NOMO-1 treated with dmso at 0.1 percent for 144 hours (cell line): ENCODE measurements at regions not wholly inside any gene's neighbourhood (a gene's known extent, or its start where the extent isn't known, plus 50 kb on each side); places are given as distances from the start of the nearest gene placed in this dataset.
"Not testable (repeated sequence)": the region's sequence is repeated elsewhere in the genome, so short reads cannot be mapped to it uniquely, and the experiment has no call there.

Source experiments
- DNase-seq: peaks from one replicate; lab custom pipeline; 2025; ENCODE audit not compliant: unreplicated experiment; lab: John Stamatoyannopoulos, UW

DNA sequence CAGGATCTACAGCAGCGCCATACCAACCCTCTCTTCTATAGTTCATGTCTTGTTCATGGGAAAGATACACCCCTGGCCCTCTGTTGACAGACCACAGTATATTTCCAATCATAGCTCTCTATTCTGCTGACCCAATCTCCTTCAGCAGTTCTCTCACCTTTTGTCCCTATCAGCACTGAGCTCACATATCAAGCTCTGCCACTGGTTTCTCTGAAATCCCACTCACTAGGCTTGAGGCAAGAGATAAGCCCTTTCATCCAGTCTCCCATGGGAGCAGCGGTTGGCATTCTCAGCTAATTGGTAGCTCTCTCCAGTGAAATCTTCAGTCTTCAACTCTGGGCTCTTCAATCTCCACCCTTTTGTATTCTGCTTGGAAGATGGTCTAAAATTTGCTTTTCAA lies 313.4 kb downstream of the GJA1 start:
- DNase-seq, result no peak

DNA sequence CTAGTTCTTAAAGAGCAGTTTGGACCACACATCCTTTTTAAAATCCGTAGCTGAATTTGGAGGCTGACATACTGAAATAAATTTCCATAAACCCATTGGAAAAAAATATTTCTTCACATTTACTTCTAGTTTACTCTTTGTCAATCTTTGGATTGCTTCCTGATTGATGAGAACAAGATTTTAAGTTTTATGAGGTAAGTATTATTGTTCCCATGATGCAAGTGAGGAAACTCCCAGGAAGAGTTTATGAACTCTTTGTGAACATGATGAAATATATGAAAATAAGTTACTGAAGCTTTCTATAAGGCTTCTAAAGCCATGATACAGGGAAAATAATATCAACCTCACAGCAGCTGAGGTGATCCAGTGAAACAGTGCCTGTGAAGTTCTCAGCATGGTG lies 320.0 kb downstream of the GJA1 start:
- no peak for DNase-seq

DNA sequence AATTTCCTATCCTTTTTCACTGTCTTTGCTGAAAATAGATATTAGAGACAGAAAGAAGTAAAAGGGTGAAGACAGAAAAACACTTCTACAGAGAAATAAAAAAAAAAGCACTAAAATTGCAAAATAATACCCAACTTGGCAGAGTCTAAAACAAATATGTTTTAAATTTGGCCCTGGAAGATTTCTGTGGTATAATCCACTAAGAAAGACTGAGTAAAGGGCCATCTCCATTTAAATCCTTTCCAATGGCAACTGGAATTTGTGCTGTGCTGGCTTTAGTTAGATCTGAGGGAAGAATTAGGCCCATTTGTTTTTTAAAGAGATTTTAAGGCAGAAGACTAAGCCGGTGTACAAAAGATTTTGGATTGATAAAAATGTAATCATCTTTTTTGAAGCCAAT lies 321.2 kb downstream of the GJA1 start:
- DNase-seq, result no peak

DNA sequence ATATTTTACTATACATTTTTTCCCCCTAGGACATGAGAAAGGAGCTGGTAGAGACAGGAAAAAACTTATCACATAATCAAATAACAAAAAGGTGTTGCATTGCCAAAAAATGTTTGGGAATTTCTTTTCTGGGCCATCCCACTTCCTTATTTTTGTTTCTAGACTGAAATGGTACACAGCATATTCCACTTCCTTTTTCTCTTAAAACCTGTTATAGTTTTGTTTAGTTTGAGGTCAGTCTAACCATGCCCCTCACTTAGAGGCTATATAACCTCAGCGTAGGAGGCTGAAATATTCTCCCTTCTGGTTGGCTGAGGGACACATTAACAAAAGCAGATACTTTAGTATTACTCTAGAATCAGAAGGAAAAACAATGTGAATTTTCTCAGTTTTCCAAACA lies 323.9 kb downstream of the GJA1 start:
- DNase-seq, result no peak

DNA sequence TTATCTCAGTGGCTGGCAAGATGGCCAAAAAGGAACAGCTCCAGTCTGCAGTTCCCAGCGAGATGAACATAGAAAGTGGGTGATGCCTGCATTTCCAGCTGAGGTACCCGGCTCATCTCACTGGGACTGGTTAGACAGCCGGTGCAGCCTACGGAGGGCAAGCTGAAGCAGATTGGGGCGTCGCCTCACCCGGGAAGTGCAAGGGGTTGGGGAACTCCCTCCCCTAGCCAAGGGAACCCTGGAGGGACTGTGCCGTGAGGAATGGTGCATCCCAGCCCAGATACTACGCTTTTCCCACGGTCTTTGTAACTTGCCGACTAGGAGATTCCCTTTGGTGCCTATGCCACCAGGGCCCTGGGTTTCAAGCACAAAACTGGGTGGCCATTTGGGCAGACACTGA lies 324.7 kb downstream of the GJA1 start:
- DNase-seq, result no peak

DNA sequence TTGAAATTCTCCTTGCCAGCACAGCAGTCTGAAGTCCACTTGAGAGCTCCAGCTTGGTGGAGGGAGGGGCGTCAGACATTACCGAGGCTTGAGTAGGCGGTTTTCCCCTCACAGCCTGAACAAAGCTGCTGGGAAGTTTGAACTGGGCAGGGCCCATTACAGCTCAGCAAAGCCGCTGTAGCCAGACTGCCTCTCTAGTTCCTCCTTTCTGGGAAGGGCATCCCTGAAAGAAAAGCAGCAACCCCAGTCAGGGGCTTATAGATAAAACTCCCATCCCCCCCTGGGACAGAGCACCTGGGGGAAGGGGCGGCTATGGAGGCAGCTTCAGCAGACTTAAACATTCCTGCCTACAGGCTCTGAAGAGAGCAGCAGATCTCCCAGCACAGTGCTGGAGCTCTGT lies 325.3 kb downstream of the GJA1 start:
- DNase-seq, result no peak

DNA sequence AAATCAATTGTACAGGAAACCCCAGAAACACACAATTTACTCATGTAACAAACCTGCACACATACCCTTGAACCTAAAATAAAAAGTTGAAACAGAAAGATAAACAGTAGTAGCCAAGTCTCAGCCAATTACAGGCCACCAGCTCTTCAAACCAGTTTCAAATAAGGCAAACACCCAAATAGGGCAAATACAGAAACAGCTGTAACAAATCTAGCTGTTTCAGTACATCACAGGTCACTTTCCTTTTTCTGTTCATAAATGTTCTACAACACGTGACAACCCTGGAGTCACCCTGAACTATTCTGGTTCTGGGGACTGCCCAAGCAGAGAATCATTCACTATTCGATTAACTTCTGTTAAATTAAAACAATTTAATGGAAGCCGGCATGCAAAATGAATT lies 329.0 kb downstream of the GJA1 start:
- DNase-seq, result no peak

DNA sequence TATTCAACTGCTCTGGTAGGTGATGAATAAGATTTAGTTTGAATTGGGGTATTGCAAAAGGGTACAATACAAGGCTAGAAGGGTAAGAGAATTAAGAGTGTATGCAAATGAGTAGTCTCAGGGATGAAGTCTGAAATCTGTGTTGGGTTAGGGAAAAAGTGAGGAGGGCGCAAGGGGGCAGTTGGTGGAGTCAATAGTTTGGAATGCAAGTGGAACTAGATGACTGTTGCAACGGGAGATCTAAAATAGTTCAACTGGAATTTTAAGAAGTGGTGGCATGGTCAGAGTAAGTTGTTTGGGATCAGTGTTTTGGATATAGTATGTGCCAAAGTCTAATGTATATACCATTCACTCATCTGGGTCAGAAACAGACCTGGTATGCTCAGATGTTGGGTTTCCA lies 329.6 kb downstream of the GJA1 start:
- no peak for DNase-seq

DNA sequence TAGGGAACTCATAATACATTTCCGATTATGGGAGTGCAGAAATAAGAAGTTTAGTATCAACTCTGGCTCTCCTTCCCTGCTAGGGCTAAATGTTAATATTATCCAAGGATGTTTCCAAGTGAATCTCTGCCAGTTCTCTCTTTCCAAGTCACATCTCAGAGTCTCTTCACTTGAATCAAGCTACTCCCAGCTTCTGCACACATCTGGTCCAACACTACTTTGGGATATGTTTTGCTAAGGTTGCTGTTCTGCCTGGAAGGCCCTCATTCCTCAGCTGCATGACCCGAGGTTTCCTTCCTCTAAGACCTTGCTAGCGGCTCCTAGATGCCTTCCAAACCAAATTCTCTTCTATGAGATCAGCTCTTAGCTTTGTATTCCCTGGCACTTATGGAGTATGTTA lies 331.8 kb downstream of the GJA1 start:
- DNase-seq, result no peak

DNA sequence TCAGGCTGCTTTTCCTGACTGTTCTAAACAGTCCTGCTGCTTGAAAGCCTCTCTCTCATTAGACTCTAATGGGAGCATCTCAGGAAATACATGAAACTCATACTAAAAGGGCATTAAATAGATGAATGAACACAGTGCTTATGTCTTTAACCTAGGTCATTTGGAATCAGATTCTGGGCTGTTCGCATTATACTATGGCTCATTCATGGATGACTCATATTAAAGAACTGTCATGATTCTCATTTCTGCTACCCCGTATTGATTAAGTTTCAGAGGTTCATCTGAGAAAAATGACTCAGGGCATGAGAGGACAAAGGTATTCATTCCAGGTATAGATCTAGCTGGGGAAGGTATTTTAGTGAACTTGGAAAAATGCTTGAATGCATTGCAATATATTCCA lies 335.5 kb downstream of the GJA1 start:
- no peak for DNase-seq

DNA sequence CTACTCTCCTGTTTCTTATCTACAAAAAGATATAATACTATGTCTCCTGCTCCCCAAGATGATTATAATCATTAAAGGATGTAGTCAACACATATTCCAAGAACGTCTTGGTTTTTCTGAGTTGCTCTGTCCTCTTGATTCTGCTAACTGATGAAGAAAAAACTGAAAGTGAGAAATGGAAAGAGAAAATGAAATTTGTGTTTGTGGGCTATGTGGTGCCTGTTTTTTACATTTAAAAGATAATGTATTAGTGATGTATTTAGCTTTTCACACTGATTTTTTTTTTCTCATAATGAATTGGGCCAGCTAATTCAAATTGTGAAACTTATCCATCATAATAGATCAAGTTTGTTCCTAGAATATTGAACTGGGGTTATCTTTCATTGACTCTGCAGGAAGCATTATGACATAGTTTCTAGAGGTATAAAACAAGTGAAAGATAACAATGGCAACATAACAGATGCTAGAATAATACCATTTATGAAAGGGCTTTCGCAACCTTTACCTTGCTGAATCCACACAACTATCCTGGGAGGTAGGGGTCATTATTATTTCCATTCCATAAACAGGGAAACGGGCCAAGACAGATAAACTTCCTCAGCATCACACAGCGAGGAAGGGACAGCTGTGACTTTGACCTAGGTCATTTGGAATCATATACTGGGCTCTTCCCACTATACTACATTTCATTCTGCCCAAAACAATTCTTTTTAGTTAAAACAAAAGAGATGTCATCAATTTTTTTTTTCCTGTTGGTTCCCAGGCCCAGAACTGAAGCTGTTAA lies 336.7 kb downstream of the GJA1 start:
- no peak for DNase-seq

DNA sequence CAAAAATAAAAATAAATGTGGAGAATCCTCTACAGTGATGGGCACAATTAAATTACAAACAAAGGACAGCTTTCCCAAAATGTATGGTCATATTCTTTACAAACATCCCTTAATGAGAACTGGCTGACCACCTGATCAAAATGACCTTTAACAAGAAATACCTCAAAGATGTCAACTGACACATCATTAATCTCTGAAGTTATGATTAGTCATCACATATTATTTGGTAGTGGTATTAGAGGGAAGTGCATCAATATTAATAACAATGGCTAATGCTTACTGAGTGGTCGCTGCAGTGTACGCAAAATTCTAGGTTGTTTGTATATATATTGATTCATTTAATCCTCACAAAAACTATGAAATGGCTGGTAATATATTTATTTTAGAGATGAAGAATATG lies 340.6 kb downstream of the GJA1 start:
- no peak for DNase-seq

DNA sequence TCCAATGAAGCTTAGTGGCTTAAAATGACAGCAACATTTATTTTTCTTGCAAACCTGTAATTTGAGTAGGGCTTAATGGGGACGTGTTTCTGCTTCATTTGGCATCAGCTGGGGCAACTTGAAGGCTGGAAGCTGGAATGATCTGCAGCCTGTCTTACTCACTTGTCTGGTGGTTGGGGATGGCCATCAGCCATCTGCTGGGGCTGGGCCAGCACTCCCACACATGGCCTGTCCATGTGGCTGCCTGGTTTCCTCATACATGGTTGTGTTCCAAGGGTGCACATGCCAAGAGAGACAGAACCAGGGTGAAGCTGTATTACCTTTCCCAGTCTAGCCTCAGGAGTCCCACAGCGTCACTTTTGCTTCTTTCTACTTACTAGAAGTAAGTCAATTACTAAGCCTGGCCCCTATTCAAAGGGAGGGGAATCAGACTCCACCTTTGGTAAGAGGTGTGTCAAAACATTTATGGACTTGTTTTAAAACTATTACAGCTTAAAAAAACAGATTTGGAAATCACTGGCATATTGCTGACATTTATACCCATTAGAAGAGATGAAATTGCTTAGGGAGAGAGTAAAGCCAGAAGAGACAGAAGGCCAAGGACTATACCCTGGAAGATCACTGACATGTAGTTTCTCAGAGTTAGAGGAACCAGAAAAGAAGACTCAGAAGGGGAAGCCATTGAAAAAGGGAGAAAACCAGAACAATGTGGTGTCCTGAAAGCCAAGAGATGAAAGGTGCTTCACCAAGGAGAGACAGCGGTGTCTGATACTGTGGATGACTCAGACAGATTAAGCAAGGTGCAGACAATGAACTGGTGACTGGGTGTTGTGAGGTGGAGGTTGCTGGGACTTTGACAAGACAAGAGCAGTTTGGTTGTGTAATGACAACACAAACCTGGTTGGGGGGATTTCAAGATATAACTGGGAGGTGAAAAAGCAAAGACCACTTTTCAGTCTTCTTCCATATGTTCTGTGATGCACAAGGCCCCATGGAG lies 345.2 kb downstream of the GJA1 start:
- DNase-seq, result no peak

DNA sequence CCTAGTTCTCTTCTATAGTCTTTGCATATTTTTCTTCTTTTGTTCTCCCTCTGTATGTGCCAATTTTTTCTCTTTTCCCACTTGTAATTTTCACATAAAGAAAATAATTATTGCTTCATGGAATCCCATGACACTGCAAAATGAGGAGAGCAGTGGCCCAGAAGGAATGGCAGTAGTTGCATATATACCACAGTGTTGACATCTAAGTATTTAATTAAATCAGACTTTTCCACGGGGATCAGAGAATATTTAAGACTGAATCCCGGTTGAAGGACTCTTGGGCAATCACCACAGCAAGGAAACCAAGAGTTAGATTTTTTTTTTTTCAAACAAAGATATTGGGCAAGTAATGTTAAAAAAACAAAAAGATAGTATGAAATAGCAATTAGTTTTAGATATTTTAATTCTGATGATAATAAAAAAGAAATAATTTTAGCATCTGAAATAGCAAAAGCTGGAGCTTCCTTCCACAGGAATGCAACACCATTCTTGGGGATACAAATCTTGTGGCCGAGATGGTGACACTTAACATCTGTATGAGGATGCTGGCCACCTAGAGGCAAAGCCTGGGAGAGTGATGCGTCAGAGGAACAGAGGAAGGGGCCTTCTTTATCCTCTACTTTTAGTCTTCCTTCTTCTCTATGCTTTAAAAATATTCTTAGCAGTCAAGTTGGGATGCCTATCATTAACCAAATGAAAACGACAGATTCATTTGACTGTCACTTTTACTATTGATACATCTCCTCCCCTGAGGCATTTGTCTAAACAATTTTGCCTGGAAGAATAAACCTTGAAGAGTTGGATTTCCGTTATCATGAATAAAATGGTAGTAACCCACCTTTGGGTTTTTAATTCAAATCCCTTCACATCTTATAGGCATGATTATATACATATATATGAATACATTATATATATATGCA lies 356.2 kb downstream of the GJA1 start:
- no peak for DNase-seq

DNA sequence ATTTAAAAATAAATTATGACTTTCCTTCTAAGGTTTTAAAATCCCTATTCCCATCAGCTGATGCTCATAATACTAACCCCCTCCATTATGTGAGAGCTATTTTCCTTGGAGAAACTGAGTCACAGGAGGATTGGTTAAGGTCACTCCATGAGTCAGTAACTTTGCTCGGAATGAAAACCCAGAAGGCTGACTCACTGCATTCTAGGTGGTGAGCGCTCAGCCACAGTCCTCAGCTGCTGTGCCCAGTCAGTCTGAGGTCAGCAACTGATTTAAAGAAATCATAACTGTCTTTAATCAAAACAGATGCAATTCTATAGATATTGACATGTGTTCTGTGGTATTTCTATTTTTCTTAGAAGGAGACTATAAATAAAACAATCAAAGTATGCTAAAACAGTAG lies 359.2 kb downstream of the GJA1 start:
- DNase-seq, result no peak

DNA sequence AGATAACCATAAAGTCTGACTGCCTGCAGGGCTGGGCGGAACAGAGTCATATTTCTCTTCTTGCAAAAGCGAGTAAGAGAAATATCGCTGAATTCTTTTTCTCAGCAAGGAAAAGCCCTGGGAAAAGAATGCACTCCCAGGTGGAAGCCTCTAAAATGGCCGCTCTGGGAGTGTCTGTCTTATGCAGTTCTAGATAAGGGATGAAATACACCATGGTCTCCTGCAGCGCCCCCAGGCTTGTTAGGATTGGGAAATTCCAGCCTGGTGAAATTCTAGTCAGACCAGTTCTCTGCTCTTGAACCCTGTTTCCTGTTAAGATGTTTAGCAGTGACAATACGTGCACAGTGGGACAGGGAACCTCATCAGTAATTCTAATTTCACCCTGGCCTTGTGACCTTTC lies 362.2 kb downstream of the GJA1 start:
- not testable (repeated sequence) for DNase-seq

DNA sequence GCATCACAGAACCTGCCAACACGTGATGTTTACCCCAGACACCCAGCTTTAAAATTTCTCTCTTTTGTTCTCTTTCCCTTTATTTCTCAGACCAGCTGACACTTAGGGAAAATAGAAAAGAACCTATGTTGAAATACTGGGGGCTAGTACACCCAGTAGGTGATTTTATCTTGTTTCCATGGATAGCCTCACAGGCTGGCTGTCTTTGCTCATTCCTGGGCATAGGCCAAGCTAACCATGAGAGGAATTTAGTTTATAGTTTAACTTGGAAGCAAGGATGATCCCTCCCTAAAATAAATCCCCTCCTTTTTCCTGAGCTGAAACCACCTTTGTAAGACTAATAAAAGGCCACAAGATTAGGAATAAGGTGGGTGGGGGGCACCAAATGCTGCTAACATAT lies 362.7 kb downstream of the GJA1 start:
- DNase-seq, result not testable (repeated sequence)

DNA sequence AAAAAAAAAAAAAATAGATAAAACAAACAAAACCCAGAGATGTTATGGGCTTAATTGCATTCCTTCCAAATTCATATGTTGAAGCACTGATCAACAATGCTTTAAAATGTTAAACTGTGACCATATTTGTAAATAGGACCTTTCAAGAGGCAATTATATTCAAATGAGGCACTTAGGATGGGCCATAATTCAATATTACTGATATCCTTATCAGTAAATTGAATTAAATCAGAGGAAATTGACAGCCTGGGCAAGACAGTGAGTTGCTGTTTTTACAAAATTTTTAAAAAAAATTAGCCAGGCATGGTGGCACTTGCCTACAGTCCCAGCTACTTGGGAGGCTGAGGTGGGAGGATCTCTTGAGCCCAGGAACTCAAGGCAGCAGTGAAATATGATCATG lies 364.1 kb downstream of the GJA1 start:
- DNase-seq, result no peak

DNA sequence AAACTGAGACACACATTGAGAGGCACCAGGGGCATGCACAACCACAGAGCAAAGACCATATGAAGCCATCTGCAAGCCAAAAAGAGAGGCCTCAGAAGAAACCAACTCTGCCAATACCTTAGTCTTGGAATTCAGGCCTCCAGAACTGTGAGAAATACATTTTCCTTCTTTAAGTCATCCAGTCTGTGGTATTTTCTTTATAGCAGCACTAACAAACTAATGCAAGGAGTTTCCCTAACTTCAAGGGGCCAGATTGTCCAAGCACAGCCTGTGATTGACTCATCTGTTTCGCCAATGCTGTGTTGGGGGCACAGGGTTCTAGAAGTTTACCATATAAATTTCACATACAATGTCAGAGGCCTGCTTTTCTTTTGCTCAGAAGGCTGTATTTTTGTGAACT lies 364.6 kb downstream of the GJA1 start:
- DNase-seq, result no peak

DNA sequence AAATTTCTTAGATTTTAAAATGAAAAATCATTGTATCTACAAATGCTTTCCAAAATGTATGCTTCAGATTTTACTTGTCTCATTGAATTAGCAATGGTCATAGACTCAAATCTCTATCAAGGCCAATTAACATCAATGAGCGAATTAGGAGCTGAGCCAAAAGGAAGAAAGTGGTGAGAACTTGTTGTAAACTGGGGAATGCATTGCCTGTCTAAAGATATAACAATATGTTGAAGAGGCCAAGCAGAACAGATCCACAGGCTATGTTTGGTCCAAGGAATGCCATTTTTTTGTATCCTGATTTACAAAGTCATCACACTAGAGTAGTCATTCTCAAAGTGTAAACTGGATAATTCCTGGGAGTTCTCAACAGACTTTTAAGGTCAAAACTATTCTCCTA lies 370.7 kb downstream of the GJA1 start:
- DNase-seq, result no peak

DNA sequence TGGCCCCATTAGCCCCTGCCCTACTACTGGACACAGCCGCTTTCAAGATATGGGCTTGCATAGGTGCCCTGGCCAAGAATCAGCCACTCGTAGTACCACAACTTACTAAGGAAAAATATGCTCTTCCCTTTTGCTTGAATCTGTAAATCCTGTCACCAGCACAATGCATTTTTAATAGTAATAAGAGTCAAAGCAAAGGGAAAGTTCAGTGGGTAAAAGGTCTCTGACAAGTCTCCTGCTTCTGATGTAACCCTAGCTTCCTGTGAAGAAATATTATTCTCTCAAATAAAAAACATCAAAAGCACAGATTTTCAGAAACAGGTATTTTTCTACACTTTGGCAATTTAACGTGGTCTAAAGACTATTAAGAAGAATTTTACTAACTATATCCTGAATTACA lies 373.8 kb downstream of the GJA1 start:
- no peak for DNase-seq
